ENCODE measurements at regions not wholly inside any gene's neighbourhood (a gene's known extent, or its start where the extent isn't known, plus 50 kb on each side); places are given as distances from the start of the nearest gene placed in this dataset.
A peak's percentile ranks its signal among the peaks of the same experiment; 100 is the strongest.

DNA sequence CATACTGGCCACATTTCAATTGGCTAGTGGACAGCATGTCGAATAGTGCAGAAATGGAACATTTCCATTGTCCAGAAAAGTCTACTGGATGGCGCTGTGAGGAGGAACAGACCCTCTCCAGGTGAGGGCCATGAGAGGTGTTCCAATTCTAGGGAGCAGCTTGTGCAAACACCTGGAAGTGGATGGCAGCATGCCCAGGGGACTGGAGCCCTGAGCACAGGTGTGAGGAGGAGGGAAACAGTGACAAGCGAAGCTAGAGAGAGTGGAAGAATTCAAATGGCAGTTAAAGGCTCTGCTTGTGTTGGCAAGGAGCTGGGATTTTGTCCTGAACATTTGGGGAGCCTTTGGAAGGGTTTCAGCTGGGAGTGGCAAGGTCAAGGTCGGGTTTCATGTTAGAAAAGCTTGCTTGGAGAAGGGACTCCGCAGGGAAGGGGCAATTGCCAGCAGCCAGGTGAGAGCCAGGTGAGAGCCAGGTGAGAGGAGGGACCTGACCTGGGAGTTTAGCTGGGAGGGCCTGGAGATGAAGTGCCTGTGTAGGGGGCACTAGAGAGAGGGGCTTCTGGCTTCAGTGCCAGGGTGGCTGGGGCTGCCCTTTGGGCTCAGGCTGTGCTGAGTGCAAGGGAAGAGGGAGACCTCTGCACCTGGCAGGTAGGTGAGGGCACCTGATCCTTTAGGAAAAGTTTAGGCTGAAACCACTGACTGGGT is 93.8 kb downstream of the LINGO1 start:
- no peaks in the 10 kb centered on the region for H3K36me3 Mint-ChIP-seq
- no peaks in the 10 kb centered on the region for H3K27me3 Mint-ChIP-seq
- peaks cover 27% of the 10 kb centered on the region for H3K4me1 Mint-ChIP-seq (ENCODE audit: unreplicated experiment)
- H3K4me3 Mint-ChIP-seq, result no peak overlapping the region
- no peaks in the 10 kb centered on the region for H3K9me3 Mint-ChIP-seq
- no peak for TF ChIP-seq CTCF (conservative IDR thresholded peaks at IDR 0.05)
- H3K27ac Mint-ChIP-seq, result peak overlapping the region; percentile 48
- DNase-seq (ENCODE audit: extremely low spot score, unreplicated experiment), result no peak

GRCh38 chr15:77538027-77538451 is 94.7 kb downstream of the LINGO1 start:
- no peaks in the 10 kb centered on the region for H3K9me3 Mint-ChIP-seq
- no peak for DNase-seq (ENCODE audit: extremely low spot score, unreplicated experiment)
- no peaks in the 10 kb centered on the region for H3K36me3 Mint-ChIP-seq
- peaks cover 30% of the 10 kb centered on the region for H3K4me1 Mint-ChIP-seq (ENCODE audit: unreplicated experiment)
- H3K27ac Mint-ChIP-seq, result no peak overlapping the region
- H3K4me3 Mint-ChIP-seq, result no peak overlapping the region
- TF ChIP-seq CTCF (conservative IDR thresholded peaks at IDR 0.05), result no peak
- no peaks in the 10 kb centered on the region for H3K27me3 Mint-ChIP-seq

GRCh38 chr15:77537006-77537405 is 95.7 kb downstream of the LINGO1 start:
- Mint-ChIP-seq H3K4me3 (no peak overlapping the region), H3K27ac (no peak overlapping the region), H3K9me3 (no peaks in the 10 kb centered on the region), H3K36me3 (no peaks in the 10 kb centered on the region), H3K4me1 (ENCODE audit: unreplicated experiment) (peaks cover 33% of the 10 kb centered on the region), H3K27me3 (no peaks in the 10 kb centered on the region)
- no peak for DNase-seq (ENCODE audit: extremely low spot score, unreplicated experiment)
- no peak for TF ChIP-seq CTCF (conservative IDR thresholded peaks at IDR 0.05)

DNA sequence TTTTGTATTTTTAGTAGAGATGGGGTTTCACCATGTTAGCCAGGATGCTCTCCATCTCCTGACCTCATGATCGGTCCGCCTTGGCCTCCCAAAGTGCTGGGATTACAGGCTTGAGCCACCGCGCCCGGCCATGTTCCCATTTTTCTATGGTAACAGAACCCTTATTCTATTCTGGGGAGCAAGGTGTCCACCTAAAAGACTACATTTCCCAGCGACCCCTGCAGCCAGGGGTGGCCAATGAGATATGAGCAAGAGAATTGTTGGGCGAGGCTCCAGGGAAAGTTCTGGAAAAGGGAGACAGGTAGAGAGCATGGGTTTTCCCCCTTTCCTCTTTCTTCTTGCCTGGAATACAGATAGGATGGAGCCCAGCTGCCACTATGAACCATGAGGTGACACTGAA is 96.9 kb downstream of the LINGO1 start:
- Mint-ChIP-seq H3K27ac (no peak overlapping the region), H3K36me3 (no peaks in the 10 kb centered on the region), H3K4me3 (no peak overlapping the region), H3K27me3 (no peaks in the 10 kb centered on the region), H3K9me3 (no peaks in the 10 kb centered on the region), H3K4me1 (ENCODE audit: unreplicated experiment) (peaks cover 25% of the 10 kb centered on the region)
- DNase-seq (ENCODE audit: extremely low spot score, unreplicated experiment), result no peak
- TF ChIP-seq CTCF (conservative IDR thresholded peaks at IDR 0.05), result no peak
